HepG2 (cell line): ENCODE measurements at regions not wholly inside any gene's neighbourhood (a gene's known extent, or its start where the extent isn't known, plus 50 kb on each side); places are given as distances from the start of the nearest gene placed in this dataset.

Source experiments
- ATAC-seq: fragments of 200-7000 bp; cut with Tn5 transposase; 3 replicates; pipeline ENCODE4 v1.9.1; 2020; ENCODE audit warnings: mild to moderate bottlenecking, moderate library complexity
- BruUV-seq: library from RNA; stranded (reverse); fragments of 400-500 nt; replicated peaks from 2 replicates; lab custom pipeline; 2021; lab: Mats Ljungman, UMichigan
- CTCF ChIA-PET: fragments of 300-600 bp; formaldehyde crosslinking; extraction: SDS; loops from one replicate; lab custom pipeline; 2021; ENCODE audit warnings: low total read pairs, inconsistent platforms, low intra/inter-chr PET ratio; lab: Yijun Ruan, JAX
- POLR2A ChIA-PET: fragments of 350-600 bp; sonication (Branson Sonifier 250); formaldehyde crosslinking; loops from one replicate; lab custom pipeline; 2020; ENCODE audit warnings: antibody characterized with exemption, inconsistent platforms; lab: Yijun Ruan, JAX
- DNase-seq: peaks from one replicate; pipeline ENCODE4 v3.0.0-alpha.2; 2015; ENCODE audit warnings: low spot score
- FAIRE-seq: peaks from 3 replicates; lab custom pipeline; 2011; peaks lifted over from hg19 to GRCh38; lab: Jason Lieb, UNC
- H2AFZ ChIP-seq: one replicate; pipeline ENCODE4 v1.6.1; 2011; ENCODE audit warnings: low read length, inconsistent platforms
- H3K27ac ChIP-seq: fragments of 300-600 bp; 3 replicates; pipeline ENCODE4 v1.8.0; 2011; ENCODE audit warnings: mixed run types, mild to moderate bottlenecking, mixed read lengths, low read length, inconsistent platforms; ENCODE audit not compliant: insufficient read depth; ENCODE audit errors: extremely low read length
- H3K27me3 ChIP-seq, 2 experiments: fragments of 200-600 bp in 1 of 2; 2 replicates in 1 of 2; 3 replicates in 1 of 2; pipeline versions ENCODE4 v1.6.0 to v1.8.0; 2011; ENCODE audit warnings: low read length in 2 of 2, mild to moderate bottlenecking in 2 of 2, moderate library complexity in 2 of 2, inconsistent platforms in 1 of 2; ENCODE audit not compliant: insufficient read depth in 2 of 2, control insufficient read depth in 1 of 2
- H3K36me3 ChIP-seq, 2 experiments: fragments of 200-600 bp in 1 of 2; replicated peaks in 1 of 2; 2 replicates in 1 of 2; 3 replicates in 1 of 2; pipeline versions ENCODE4 v1.5.1 to v1.8.0; 2011; ENCODE audit warnings: low read length in 2 of 2, inconsistent platforms in 1 of 2; ENCODE audit not compliant: insufficient read depth in 2 of 2, control insufficient read depth in 1 of 2
- H3K4me1 ChIP-seq: 2 replicates; pipeline ENCODE4 v1.5.1; 2012; ENCODE audit warnings: low read length, inconsistent platforms; ENCODE audit not compliant: insufficient read depth
- H3K4me2 ChIP-seq: 2 replicates; pipeline ENCODE4 v1.6.0; 2011; ENCODE audit warnings: low read depth, low read length, inconsistent platforms
- H3K4me3 ChIP-seq, 3 experiments: fragments of 200-600 bp in 1 of 3; sonication (generic), shearing (Covaris generic) in 1 of 3; replicated peaks in 1 of 3; 2 replicates each; pipeline ENCODE4 v1.5.1; 2011 to 2016; ENCODE audit warnings: low read length in 3 of 3, inconsistent platforms in 2 of 3, low read depth in 2 of 3, mild to moderate bottlenecking in 2 of 3, control low read depth in 1 of 3, mixed read lengths in 1 of 3; ENCODE audit not compliant: insufficient read depth in 1 of 3
- H3K79me2 ChIP-seq: one replicate; pipeline ENCODE4 v1.6.1; 2011; ENCODE audit warnings: low read length, inconsistent platforms; ENCODE audit not compliant: insufficient read depth
- H3K9ac ChIP-seq: 2 replicates; pipeline ENCODE4 v1.6.0; 2011; ENCODE audit warnings: mild to moderate bottlenecking, low read depth, low read length, inconsistent platforms; ENCODE audit not compliant: insufficient read depth
- H3K9me3 ChIP-seq: 2 replicates; pipeline ENCODE4 v1.5.1; 2012; ENCODE audit warnings: mild to moderate bottlenecking, low read length
- H4K20me1 ChIP-seq: 2 replicates; pipeline ENCODE4 v1.6.0; 2011; ENCODE audit warnings: inconsistent platforms, mild to moderate bottlenecking, low read length, moderate library complexity; ENCODE audit not compliant: insufficient read depth
- EP300 ChIP-seq, 3 experiments: sonication (generic) in 1 of 3; formaldehyde crosslinking in 1 of 3; IDR thresholded peaks; 2 replicates each; pipeline versions ENCODE4 v1.5.1 to v1.6.1; 2011 to 2020; ENCODE audit warnings: low read depth in 2 of 3, low read length in 2 of 3, borderline replicate concordance in 1 of 3, improper control_type of control experiment in 1 of 3, mild to moderate bottlenecking in 1 of 3, missing genetic modification reagents in 1 of 3, moderate library complexity in 1 of 3
- HIVEP1 ChIP-seq: sonication (generic); formaldehyde crosslinking; IDR thresholded peaks from 2 replicates; pipeline ENCODE4 v1.4.0; 2020; ENCODE audit warnings: mild to moderate bottlenecking, missing genetic modification reagents
- KLF13 ChIP-seq: sonication (generic); formaldehyde crosslinking; IDR thresholded peaks from 2 replicates; pipeline ENCODE4 v1.4.0; 2020; ENCODE audit warnings: mild to moderate bottlenecking, missing genetic modification reagents
- KMT2A ChIP-seq: sonication (generic); formaldehyde crosslinking; IDR thresholded peaks from 2 replicates; pipeline ENCODE4 v1.4.0; 2020; ENCODE audit warnings: missing genetic modification reagents
- MAX ChIP-seq: IDR thresholded peaks from 2 replicates; pipeline ENCODE4 v1.6.1; 2012; ENCODE audit warnings: inconsistent platforms
- NFIC ChIP-seq: IDR thresholded peaks from 2 replicates; pipeline ENCODE4 v1.6.1; 2012; ENCODE audit warnings: mild to moderate bottlenecking, low read length, inconsistent platforms
- SRY ChIP-seq: sonication (generic); formaldehyde crosslinking; IDR thresholded peaks from 2 replicates; pipeline ENCODE4 v1.8.0; 2022; ENCODE audit warnings: mild to moderate bottlenecking, missing genetic modification reagents
- TCF7 ChIP-seq: sonication (generic); IDR thresholded peaks from 2 replicates; pipeline ENCODE4 v1.6.1; 2016; ENCODE audit warnings: antibody characterized with exemption, low read depth
- THAP11 ChIP-seq: IDR thresholded peaks from 2 replicates; pipeline ENCODE4 v1.6.1; 2016; ENCODE audit warnings: missing biosample characterization, missing genetic modification reagents
- WIZ ChIP-seq: sonication (generic); formaldehyde crosslinking; IDR thresholded peaks from 2 replicates; pipeline ENCODE4 v1.5.1; 2020; ENCODE audit warnings: mild to moderate bottlenecking, missing genetic modification reagents
- ZFP36 ChIP-seq: fragments of 150-350 bp; IDR thresholded peaks from 2 replicates; pipeline ENCODE4 v1.6.1; 2018; ENCODE audit warnings: borderline replicate concordance, low read length, low read depth; ENCODE audit not compliant: partially characterized antibody
- ZNF230 ChIP-seq: sonication (generic); formaldehyde crosslinking; IDR thresholded peaks from 2 replicates; pipeline ENCODE4 v1.4.0; 2020; ENCODE audit warnings: mild to moderate bottlenecking, missing genetic modification reagents
- ZNF468 ChIP-seq: sonication (generic); formaldehyde crosslinking; IDR thresholded peaks from 2 replicates; pipeline ENCODE4 v1.8.0; 2022; ENCODE audit warnings: mild to moderate bottlenecking, moderate library complexity, missing genetic modification reagents
- ZNF674 ChIP-seq: sonication (generic); formaldehyde crosslinking; IDR thresholded peaks from 2 replicates; pipeline ENCODE4 v1.5.0; 2020; ENCODE audit warnings: low read depth, mild to moderate bottlenecking, missing genetic modification reagents
- in situ Hi-C: cut with HindIII; loops from 2 replicates; pipeline ENCODE4 v1.10.0; 2017; ENCODE audit warnings: low pct_unique_long_range_greater_than_20kb; ENCODE audit not compliant: extremely low pct_ligation_motif_present
- intact Hi-C: fragments of 100-400 bp; cut with micrococcal nuclease; formaldehyde crosslinking; loops from one replicate; pipeline ENCODE4 v1.10.0; 2022; ENCODE audit not compliant: unreplicated experiment
- TF ChIP-seq, protein P1 (sequence below): sonication (generic); formaldehyde crosslinking; IDR thresholded peaks from 2 replicates; pipeline ENCODE4 v1.4.0; 2020; ENCODE audit warnings: missing genetic modification reagents
- TF ChIP-seq, protein P2 (sequence below): sonication (generic); formaldehyde crosslinking; IDR thresholded peaks from 2 replicates; pipeline ENCODE4 v1.4.0; 2020; ENCODE audit warnings: mild to moderate bottlenecking, missing genetic modification reagents

DNA sequence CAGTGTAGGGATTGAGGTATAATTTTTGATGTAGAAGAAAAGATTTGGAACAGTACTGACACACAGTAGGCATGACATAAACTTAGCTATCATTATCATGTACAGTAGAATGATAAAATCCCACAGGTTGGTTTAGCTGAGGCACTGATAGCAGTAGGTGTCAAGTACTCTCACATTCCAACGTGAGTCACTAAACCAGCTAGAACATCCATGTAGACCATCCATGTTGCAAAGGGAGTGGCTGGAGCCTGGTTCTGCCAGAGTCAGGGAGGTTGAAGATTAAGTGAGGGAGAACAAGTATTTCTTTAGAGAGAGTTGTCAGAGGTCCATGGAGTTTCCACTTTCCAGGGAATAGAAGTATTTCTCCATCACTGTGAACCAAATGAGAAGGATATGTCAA lies 157.2 kb upstream of the TMEM108 start (continued):
- TF ChIP-seq KLF13 (CRISPR knock-in tag) (no peak), SRY (CRISPR knock-in tag) (no peak), ZNF468 (CRISPR knock-in tag) (no peak), ZFP36 (no peak), NFIC (no peak)
- TF ChIP-seq, protein P1, sequence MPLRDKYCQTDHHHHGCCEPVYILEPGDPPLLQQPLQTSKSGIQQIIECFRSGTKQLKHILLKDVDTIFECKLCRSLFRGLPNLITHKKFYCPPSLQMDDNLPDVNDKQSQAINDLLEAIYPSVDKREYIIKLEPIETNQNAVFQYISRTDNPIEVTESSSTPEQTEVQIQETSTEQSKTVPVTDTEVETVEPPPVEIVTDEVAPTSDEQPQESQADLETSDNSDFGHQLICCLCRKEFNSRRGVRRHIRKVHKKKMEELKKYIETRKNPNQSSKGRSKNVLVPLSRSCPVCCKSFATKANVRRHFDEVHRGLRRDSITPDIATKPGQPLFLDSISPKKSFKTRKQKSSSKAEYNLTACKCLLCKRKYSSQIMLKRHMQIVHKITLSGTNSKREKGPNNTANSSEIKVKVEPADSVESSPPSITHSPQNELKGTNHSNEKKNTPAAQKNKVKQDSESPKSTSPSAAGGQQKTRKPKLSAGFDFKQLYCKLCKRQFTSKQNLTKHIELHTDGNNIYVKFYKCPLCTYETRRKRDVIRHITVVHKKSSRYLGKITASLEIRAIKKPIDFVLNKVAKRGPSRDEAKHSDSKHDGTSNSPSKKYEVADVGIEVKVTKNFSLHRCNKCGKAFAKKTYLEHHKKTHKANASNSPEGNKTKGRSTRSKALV (CRISPR knock-in tag), result no peak

DNA sequence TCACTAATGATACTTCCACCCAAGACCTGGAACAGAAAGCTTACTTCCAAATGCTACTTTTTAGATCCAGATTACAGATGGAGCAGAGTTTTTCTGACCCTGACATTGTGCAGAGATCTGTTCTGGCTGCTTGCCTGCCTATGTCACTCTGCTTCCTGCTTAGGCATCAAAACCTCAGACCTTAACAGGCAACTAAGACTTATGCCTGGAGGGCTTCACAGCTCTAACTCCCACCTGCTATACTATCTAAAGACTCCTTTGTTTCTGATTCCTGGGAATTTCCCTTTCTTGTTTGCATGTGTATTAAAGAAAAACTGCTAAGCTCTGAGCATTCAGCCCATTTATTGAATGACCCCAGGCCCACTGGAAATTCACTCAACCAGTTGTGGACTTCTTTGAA lies 157.4 kb upstream of the NPHP3 start:
- H3K79me2 ChIP-seq, result no peaks in the 10 kb centered on the region
- ATAC-seq (no peak), DNase-seq (no peak), FAIRE-seq (no peak)
- in situ Hi-C loops, result no loop called here
- H3K4me3 ChIP-seq, result no peak overlapping the region
- H4K20me1 ChIP-seq, result no peaks in the 10 kb centered on the region
- no peak overlapping the region for H3K27ac ChIP-seq
- no TSS peak for BruUV-seq
- intact Hi-C loops, result no loop called here
- H3K4me2 ChIP-seq, result no peak overlapping the region
- TF ChIP-seq ZNF230 (no peak), KMT2A (CRISPR knock-in tag) (no peak), MAX (no peak), EP300 (IDR thresholded peaks at IDR 0.05; ENCODE audit: low read depth in 2 of 2, low read length in 2 of 2) (no peak), EP300 (CRISPR knock-in tag; IDR thresholded peaks at IDR 0.05; ENCODE audit: borderline replicate concordance) (no peak), WIZ (no peak), HIVEP1 (no peak), TCF7 (no peak), THAP11 (no peak), ZNF674 (CRISPR knock-in tag) (no peak)
- TF ChIP-seq, protein P2, sequence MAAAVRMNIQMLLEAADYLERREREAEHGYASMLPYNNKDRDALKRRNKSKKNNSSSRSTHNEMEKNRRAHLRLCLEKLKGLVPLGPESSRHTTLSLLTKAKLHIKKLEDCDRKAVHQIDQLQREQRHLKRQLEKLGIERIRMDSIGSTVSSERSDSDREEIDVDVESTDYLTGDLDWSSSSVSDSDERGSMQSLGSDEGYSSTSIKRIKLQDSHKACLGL (CRISPR knock-in tag), result no peak
- no peaks in the 10 kb centered on the region for H3K9me3 ChIP-seq
- no peak overlapping the region for H2AFZ ChIP-seq
- H3K9ac ChIP-seq, result no peak overlapping the region
- ChIA-PET POLR2A (no interaction called here), CTCF (no interaction called here)
- no peaks in the 10 kb centered on the region for H3K36me3 ChIP-seq
- no peaks in the 10 kb centered on the region for H3K27me3 ChIP-seq
- H3K4me1 ChIP-seq, result no peaks in the 10 kb centered on the region
